ENCODE measurements at regions not wholly inside any gene's neighbourhood (a gene's known extent, or its start where the extent isn't known, plus 50 kb on each side); places are given as distances from the start of the nearest gene placed in this dataset.
"Not testable (repeated sequence)": the region's sequence is repeated elsewhere in the genome, so short reads cannot be mapped to it uniquely, and the experiment has no call there.

DNA sequence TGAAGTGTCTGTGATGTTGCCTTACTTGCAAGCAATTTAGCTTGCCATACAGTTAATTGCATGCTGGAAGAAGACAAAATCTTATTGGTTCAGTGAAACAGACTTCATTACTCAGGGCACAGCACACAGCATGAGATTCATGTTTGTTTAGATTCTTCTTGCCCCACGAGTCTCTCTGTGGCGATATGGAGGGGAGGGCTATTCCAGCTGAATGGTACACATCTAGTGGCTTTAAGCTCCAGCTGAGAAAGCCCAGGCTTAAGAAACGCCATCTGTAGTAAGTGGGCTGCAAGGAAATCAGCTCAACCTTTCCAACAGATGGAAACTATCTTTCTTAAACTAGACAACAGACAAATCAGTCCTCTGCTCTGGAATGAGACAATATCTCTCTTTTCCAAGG lies 1022.0 kb downstream of the NCAM2 start:
- intact Hi-C loops (cut with DNase I): no loop called here
- WGBS, 4 donors: 30 to 39% (median 34%) methylated on average over 3 of the region's 3 CpGs
- Histone ChIP-seq H3K4me1 (no peaks in the 10 kb centered on the region), H3K9me3 (peaks cover 0 to 4% (median 0%) of the 10 kb centered on the region in 12 donors), H3K4me3 (no peak overlapping the region), H3K27me3 (no peaks in the 10 kb centered on the region), H3K36me3 (no peaks in the 10 kb centered on the region), H3K27ac (no peak overlapping the region)
- ATAC-seq: no peak
- TF ChIP-seq, protein P1, sequence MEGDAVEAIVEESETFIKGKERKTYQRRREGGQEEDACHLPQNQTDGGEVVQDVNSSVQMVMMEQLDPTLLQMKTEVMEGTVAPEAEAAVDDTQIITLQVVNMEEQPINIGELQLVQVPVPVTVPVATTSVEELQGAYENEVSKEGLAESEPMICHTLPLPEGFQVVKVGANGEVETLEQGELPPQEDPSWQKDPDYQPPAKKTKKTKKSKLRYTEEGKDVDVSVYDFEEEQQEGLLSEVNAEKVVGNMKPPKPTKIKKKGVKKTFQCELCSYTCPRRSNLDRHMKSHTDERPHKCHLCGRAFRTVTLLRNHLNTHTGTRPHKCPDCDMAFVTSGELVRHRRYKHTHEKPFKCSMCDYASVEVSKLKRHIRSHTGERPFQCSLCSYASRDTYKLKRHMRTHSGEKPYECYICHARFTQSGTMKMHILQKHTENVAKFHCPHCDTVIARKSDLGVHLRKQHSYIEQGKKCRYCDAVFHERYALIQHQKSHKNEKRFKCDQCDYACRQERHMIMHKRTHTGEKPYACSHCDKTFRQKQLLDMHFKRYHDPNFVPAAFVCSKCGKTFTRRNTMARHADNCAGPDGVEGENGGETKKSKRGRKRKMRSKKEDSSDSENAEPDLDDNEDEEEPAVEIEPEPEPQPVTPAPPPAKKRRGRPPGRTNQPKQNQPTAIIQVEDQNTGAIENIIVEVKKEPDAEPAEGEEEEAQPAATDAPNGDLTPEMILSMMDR (IDR thresholded peaks at IDR 0.05): no peak
- TF ChIP-seq POLR2A (IDR thresholded peaks at IDR 0.05): no peak
- DNase-seq: no peak

DNA sequence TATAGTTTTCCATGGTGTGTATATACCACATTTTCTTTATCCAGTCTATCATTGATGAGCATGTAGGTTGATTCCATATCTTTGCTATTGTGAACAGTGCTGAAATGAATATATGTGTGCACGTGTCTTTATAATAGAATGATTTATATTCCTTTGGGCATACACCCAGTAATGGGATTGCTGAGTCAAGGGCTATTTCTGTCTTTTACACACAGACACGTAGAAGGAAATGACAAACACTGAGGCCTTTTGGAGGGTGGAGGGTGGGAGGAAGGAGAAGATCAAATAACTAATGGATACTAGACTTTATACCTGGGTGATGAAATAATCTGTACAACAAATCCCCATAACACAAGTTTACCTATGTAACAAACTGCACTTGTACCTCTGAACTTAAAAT lies 1025.7 kb downstream of the NCAM2 start:
- DNase-seq; H3K27ac ChIP-seq; intact Hi-C loops (cut with DNase I); ATAC-seq; H3K9me3 ChIP-seq; H3K4me3 ChIP-seq; H3K4me1 ChIP-seq; H3K27me3 ChIP-seq; H3K36me3 ChIP-seq: not testable (repeated sequence)
- WGBS, 4 donors: 60 to 66% (median 62%) methylated on average over 2 of the region's 2 CpGs

DNA sequence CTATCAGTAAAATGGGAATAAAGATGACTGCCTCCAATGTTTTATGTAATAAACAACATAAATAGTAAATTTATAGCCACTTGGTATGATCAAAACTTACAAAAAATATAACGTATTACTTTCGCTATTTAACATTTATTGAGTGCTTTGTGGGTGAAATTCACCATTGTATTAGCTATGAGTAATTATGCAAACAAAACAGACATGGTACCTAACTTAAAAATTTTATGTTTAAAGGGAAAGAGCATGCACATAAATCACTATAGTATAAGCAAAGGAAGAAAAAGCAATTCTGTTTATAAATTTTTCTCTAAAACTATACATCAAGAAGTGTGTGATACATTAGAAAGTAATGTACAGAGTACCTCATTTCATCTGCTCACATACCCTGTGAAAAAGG lies 1046.2 kb downstream of the NCAM2 start:
- H3K4me1 ChIP-seq: no peaks in the 10 kb centered on the region
- H3K27me3 ChIP-seq: no peaks in the 10 kb centered on the region
- 79 to 87% (median 83%) methylated on average over 2 of the region's 2 CpGs for WGBS, 4 donors
- ATAC-seq: no peak
- no peak for TF ChIP-seq POLR2A (IDR thresholded peaks at IDR 0.05)
- TF ChIP-seq, protein P1 (IDR thresholded peaks at IDR 0.05): no peak
- no peak for DNase-seq
- intact Hi-C loops (cut with DNase I): no loop called here
- no peak overlapping the region for H3K27ac ChIP-seq
- H3K36me3 ChIP-seq: no peaks in the 10 kb centered on the region
- no peak overlapping the region for H3K4me3 ChIP-seq
- H3K9me3 ChIP-seq: peaks cover 0 to 5% (median 0%) of the 10 kb centered on the region in 12 donors

DNA sequence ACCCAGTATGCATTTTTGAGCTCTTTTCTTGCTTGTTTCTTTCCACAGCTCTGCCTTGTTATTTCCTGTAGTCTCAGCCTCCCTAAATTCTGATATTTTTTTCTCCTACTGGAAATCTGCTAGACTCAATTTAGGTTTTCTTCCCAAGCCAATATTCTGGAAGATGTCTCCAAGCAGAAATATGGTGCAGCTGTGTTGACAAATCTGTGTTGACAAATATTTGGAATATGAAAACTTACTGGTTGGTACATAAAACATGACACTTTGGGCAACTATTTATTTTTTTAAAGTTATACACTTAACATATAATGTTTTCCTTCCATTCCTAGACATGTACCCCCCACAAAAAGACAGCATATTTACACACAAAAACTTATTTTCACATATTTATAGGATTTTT lies 1048.4 kb downstream of the NCAM2 start:
- TF ChIP-seq, protein P1 (IDR thresholded peaks at IDR 0.05): no peak
- no peak for TF ChIP-seq POLR2A (IDR thresholded peaks at IDR 0.05)
- no peaks in the 10 kb centered on the region for H3K4me1 ChIP-seq
- no peak for ATAC-seq
- no peaks in the 10 kb centered on the region for H3K36me3 ChIP-seq
- intact Hi-C loops (cut with DNase I): no loop called here
- no peak overlapping the region for H3K27ac ChIP-seq
- peaks cover 0 to 5% (median 0%) of the 10 kb centered on the region in 12 donors for H3K9me3 ChIP-seq
- DNase-seq: no peak
- no peak overlapping the region for H3K4me3 ChIP-seq
- no peaks in the 10 kb centered on the region for H3K27me3 ChIP-seq

DNA sequence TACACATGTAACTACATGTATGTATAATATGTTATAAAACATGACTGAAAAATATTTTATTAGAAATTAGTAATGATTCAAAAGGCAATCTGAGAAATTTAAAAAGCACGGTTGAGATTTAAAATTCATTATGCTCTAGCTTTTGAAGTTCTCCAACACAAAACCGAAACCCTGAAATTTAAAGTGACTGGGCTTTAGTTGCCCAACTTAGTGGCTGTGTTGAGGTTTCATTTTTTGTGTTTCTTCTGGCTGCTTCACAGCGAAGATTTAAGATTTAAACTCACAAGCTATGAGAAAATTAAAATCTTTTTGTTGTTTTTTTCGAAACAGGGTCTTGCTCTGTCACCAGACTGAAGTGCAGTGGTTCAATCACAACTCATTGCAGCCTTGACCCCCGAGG lies 1058.7 kb downstream of the NCAM2 start:
- 66 to 79% (median 76%) methylated on average over 5 of the region's 5 CpGs for WGBS, 4 donors
- Histone ChIP-seq H3K27me3 (no peaks in the 10 kb centered on the region), H3K9me3 (peaks cover 0 to 5% (median 0%) of the 10 kb centered on the region in 12 donors), H3K4me1 (no peaks in the 10 kb centered on the region), H3K36me3 (no peaks in the 10 kb centered on the region), H3K4me3 (no peak overlapping the region), H3K27ac (no peak overlapping the region)
- no peak for DNase-seq
- TF ChIP-seq, protein P1 (IDR thresholded peaks at IDR 0.05): no peak
- TF ChIP-seq POLR2A (IDR thresholded peaks at IDR 0.05): no peak
- no peak for ATAC-seq
- intact Hi-C loops (cut with DNase I): no loop called here
